AG04449 (cell line): ENCODE measurements at regions not wholly inside any gene's neighbourhood (a gene's known extent, or its start where the extent isn't known, plus 50 kb on each side); places are given as distances from the start of the nearest gene placed in this dataset.

ENCODE experiments used
- CTCF ChIA-PET: fragments of 350-600 bp; formaldehyde crosslinking; extraction: SDS; loops from one replicate; lab custom pipeline; 2021; ENCODE audit warnings: antibody characterized with exemption; lab: Yijun Ruan, JAX
- POLR2A ChIA-PET: fragments of 400-600, 350-600 bp; formaldehyde crosslinking; extraction: SDS; loops from one replicate; lab custom pipeline; 2020; ENCODE audit warnings: antibody characterized with exemption, inconsistent platforms; lab: Yijun Ruan, JAX
- DNase-seq: peaks from one replicate; pipeline ENCODE4 v3.0.0-alpha.2; 2010; ENCODE audit warnings: low read depth, low spot score
- H3K4me3 ChIP-seq: 2 replicates; pipeline ENCODE4 v1.5.1; 2011; ENCODE audit warnings: low read depth, mild to moderate bottlenecking, control low read depth, low read length
- TF ChIP-seq, protein P1 (sequence below): IDR thresholded peaks from one replicate; pipeline ENCODE4 v1.5.1; 2011; ENCODE audit warnings: mild to moderate bottlenecking, moderate library complexity, low read length, control low read depth, inconsistent platforms; ENCODE audit not compliant: insufficient read depth; ENCODE audit errors: missing control alignments

DNA sequence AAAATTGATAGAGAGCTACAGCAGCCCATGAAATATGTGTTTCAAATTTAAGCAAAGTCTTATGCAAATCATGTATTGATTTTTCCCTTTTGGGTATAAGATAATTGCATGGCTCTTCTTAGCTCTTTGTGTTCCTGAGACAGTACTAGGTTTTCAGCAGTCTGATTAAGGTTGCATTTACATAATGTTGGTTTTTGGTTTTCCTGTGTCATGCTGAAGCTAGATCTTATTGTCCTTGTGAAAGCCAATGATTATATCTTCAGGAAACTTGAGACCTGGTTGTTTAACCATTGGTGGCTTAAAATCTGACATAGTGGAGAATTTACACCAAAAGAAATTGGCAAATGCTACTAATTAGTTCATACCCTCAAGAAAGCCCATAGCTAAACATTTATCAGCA is 392.6 kb downstream of the ZPLD1 start:
- ChIA-PET CTCF (no interaction called here), POLR2A (no interaction called here)
- no peak for DNase-seq
- H3K4me3 ChIP-seq = no peak overlapping the region
- TF ChIP-seq, protein P1, sequence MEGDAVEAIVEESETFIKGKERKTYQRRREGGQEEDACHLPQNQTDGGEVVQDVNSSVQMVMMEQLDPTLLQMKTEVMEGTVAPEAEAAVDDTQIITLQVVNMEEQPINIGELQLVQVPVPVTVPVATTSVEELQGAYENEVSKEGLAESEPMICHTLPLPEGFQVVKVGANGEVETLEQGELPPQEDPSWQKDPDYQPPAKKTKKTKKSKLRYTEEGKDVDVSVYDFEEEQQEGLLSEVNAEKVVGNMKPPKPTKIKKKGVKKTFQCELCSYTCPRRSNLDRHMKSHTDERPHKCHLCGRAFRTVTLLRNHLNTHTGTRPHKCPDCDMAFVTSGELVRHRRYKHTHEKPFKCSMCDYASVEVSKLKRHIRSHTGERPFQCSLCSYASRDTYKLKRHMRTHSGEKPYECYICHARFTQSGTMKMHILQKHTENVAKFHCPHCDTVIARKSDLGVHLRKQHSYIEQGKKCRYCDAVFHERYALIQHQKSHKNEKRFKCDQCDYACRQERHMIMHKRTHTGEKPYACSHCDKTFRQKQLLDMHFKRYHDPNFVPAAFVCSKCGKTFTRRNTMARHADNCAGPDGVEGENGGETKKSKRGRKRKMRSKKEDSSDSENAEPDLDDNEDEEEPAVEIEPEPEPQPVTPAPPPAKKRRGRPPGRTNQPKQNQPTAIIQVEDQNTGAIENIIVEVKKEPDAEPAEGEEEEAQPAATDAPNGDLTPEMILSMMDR = no peak

DNA sequence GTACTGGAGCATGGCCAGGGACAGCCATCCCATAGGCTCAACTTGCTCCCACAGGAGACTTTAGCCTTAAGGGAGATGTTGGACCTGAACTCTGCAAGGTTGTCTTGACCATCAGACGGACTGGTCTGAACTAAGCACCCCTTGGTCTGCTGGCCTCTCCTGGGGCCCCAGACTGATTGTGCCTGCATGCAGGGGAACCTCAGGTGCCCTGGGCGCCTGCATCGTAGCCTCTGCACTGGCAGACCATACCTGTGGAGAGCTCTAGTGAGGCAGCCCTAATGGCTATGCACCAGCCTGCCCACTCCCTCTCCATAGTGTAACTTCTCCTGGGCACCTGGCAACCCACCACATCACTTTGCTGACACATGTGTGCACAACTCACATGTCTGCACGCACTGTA is 395.6 kb downstream of the ZPLD1 start:
- H3K4me3 ChIP-seq = no peak overlapping the region
- ChIA-PET POLR2A (no interaction called here), CTCF (no interaction called here)
- no peak for DNase-seq
- TF ChIP-seq, protein P1 = no peak

DNA sequence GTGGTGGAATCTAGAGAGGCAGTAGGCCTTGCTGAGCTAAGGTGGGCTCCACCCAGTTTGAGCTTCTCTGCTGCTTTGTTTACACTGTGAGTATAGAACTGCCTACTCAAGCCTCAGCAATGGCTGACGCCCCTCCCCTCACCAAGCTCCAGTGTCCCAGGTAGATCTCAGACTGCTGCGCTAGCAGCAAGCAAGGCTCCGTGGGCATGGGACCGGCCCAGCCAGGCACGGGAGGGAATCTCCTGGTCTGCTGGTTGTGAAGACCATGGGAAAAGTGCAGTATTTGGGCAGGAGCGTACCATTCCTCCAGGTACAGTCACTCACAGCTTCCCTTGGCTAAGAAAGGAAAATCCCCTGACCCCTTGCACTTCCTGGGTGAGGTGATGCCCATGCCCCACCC is 407.1 kb downstream of the ZPLD1 start:
- CTCF ChIA-PET = no interaction called here

DNA sequence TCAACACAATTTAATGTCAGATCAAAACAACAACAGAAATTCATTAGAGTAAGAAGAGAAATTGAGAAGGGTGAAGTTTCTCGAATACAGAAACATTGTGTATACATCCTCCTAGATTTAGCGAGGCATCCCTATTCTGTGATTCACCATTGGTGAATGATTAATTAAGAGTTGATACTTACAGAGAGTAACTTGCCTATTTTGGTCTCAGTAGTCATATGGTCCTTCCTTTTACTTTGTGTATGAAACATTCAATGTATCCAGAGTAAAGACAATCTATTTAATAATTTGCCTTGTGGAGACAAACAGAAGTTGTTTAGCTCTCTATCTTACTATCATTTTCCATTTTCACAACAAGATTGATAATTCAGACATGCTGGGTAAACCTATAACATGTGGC is 432.0 kb downstream of the ZPLD1 start:
- POLR2A ChIA-PET = no interaction called here
- CTCF ChIA-PET = no interaction called here
- H3K4me3 ChIP-seq = no peak overlapping the region
- DNase-seq = no peak
- TF ChIP-seq, protein P1 = no peak

More for the DNA sequence above, 407.1 kb downstream of the ZPLD1 start:
- no peak for DNase-seq
- TF ChIP-seq, protein P1 = no peak
- POLR2A ChIA-PET = no interaction called here
- no peak overlapping the region for H3K4me3 ChIP-seq

DNA sequence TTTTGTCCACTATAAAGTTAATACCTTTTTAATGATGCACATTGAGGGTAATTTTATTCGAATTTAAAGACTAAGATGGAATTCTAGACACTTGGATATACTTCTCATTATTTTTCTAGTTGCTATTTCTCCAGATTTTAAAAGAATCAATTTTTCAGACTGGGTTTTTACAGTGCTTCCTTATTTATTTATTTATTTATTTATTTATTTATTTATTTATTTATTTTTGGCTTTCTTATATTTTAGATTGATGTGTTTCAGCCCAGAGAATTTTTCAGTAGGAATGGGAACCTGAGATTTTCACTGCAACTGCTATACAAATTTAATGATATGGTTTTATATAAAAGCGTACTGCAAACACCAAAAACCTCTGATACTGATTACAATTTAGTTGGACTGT is 448.7 kb downstream of the ZPLD1 start:
- no peak overlapping the region for H3K4me3 ChIP-seq
- CTCF ChIA-PET = no interaction called here
- TF ChIP-seq, protein P1 = no peak
- no peak for DNase-seq
- POLR2A ChIA-PET = no interaction called here

DNA sequence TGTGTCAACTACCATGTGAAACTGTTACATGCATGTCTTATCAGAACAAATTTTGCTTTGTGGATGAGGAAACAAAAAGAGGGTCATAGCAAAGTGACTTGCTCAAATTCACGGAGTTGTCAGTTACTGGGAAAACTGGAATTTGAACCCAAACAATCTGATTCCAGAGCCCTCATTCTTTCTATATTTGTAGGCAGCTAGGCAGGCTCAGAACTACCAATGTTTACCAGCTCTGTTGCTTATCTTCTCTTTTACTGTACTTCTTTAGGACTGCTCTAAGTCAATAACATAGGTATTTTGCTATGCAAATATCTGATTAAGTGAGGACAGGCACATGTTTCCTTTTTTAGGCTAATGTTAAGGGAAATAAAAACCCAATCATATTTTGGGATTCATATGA is 450.5 kb downstream of the ZPLD1 start:
- CTCF ChIA-PET = no interaction called here
- H3K4me3 ChIP-seq = no peak overlapping the region
- POLR2A ChIA-PET = no interaction called here
- TF ChIP-seq, protein P1 = no peak
- no peak for DNase-seq

DNA sequence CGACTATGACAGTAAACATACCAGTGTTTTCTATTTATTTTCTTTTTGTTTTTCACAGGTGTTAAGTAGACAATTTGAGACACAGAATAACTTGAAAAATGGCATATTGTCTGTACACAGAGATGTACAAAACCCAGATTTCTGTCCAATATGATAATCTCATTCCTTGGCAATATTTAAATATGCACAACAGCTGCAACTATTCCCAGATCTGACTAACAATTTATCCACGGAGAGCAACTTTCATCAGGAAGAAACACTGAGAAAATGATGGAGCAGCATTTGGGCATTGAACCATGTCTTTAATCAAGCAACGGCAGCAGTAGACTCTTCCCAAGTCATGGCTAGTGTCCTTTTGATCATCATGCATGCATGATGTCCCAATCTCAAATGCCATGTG is 452.6 kb downstream of the ZPLD1 start:
- H3K4me3 ChIP-seq = no peak overlapping the region
- CTCF ChIA-PET = no interaction called here
- DNase-seq = no peak
- TF ChIP-seq, protein P1 = no peak
- POLR2A ChIA-PET = no interaction called here
